ENCODE measurements at regions not wholly inside any gene's neighbourhood (a gene's known extent, or its start where the extent isn't known, plus 50 kb on each side); places are given as distances from the start of the nearest gene placed in this dataset.

- H3K23ac ChIP-seq (ENCODE audit: low read depth, low read length) = no peak overlapping the region
- TF ChIP-seq CHD1 (IDR thresholded peaks at IDR 0.05; ENCODE audit: low read depth, low read length) (no peak), RAD21 (IDR thresholded peaks at IDR 0.05; ENCODE audit: low read length) (no peak), MXI1 (IDR thresholded peaks at IDR 0.05; ENCODE audit: borderline replicate concordance, low read depth, low read length) (no peak), MAFK (IDR thresholded peaks at IDR 0.05; ENCODE audit: low read depth, low read length) (no peak), ELK1 (IDR thresholded peaks at IDR 0.05; ENCODE audit: borderline replicate concordance, low read depth, low read length) (no peak)
- H3K79me1 ChIP-seq (ENCODE audit: low read depth in 1 of 2, low read length in 2 of 2) = no peaks in the 10 kb centered on the region
- H3K4me1 ChIP-seq (ENCODE audit: control insufficient read depth, insufficient read depth, low read length) = no peaks in the 10 kb centered on the region
- H3K4me3 ChIP-seq (ENCODE audit: insufficient read depth, low read depth, low read length) = no peak overlapping the region
- H3K4me2 ChIP-seq (ENCODE audit: low read depth, low read length) = no peak overlapping the region
- POLR2A ChIA-PET (ENCODE audit: unreplicated experiment) = no interaction called here
- intact Hi-C loops (cut with micrococcal nuclease) (no loop called here), in situ Hi-C loops (cut with MboI; ENCODE audit: low sequenced_read_pairs) (no loop called here), dilution Hi-C loops (cut with HindIII; ENCODE audit: low sequenced_read_pairs, unreplicated experiment) (no loop called here)
- no peak overlapping the region for H2BK5ac ChIP-seq (ENCODE audit: low read depth, low read length, poor library complexity, severe bottlenecking)
- H3K9me1 ChIP-seq (ENCODE audit: insufficient read depth, low read length) = no peaks in the 10 kb centered on the region
- ATAC-seq (ENCODE audit: low read depth) = no peak
- H3K27ac ChIP-seq (ENCODE audit: insufficient read depth, low read length) = no peak overlapping the region
- no peak overlapping the region for H2AFZ ChIP-seq (replicated peaks; ENCODE audit: low read length, poor library complexity)
- H3K36me3 ChIP-seq (ENCODE audit: control insufficient read depth, insufficient read depth, low read length) = no peaks in the 10 kb centered on the region
- no peak overlapping the region for H4K5ac ChIP-seq (ENCODE audit: low read depth, low read length)
- H3K9ac ChIP-seq (ENCODE audit: low read depth, low read length) = no peak overlapping the region
- H2AK9ac ChIP-seq (replicated peaks; ENCODE audit: low read depth, low read length, poor library complexity) = no peak overlapping the region
- H4K20me1 ChIP-seq (ENCODE audit: insufficient read depth, low read length) = no peaks in the 10 kb centered on the region
- CTCF ChIA-PET = no interaction called here
- no peak overlapping the region for H3K56ac ChIP-seq (ENCODE audit: extremely low read depth, insufficient read depth, low read length)
- no peak overlapping the region for H4K8ac ChIP-seq (ENCODE audit: low read depth in 2 of 2, low read length in 2 of 2)
- WGBS, 2 experiments (ENCODE audit: extremely low coverage in 2 of 2, insufficient read length in 1 of 2) = no CpG with 5 or more reads among the region's 2 CpGs
- no peak overlapping the region for H4K91ac ChIP-seq (ENCODE audit: insufficient read depth, low read depth, low read length)
- H3K4ac ChIP-seq (ENCODE audit: low read depth, low read length) = no peak overlapping the region
- no peak overlapping the region for H3K18ac ChIP-seq (ENCODE audit: low read depth, low read length)
- H3K14ac ChIP-seq (replicated peaks; ENCODE audit: low read depth, low read length) = no peak overlapping the region
- no TSS peak for BruUV-seq (replicated peaks)
- H2BK15ac ChIP-seq (ENCODE audit: low read depth, low read length) = no peak overlapping the region
- H3K9me3 ChIP-seq (ENCODE audit: control insufficient read depth, insufficient read depth, low read length) = no peaks in the 10 kb centered on the region
- DNase-seq = no peak
- H2AK5ac ChIP-seq (ENCODE audit: low read depth, low read length) = no peak overlapping the region
- H3K27me3 ChIP-seq (ENCODE audit: control insufficient read depth, insufficient read depth, low read length) = no peaks in the 10 kb centered on the region
- no peak overlapping the region for H2BK120ac ChIP-seq (ENCODE audit: low read depth, low read length)
- no peak overlapping the region for H2BK20ac ChIP-seq (ENCODE audit: low read depth, low read length)
Observed at GRCh38 chr13:85997587-85997986, 198.4 kb upstream of the SLITRK6 start.

Data from IMR-90 (cell line).